ENCODE measurements at regions not wholly inside any gene's neighbourhood (a gene's known extent, or its start where the extent isn't known, plus 50 kb on each side); places are given as distances from the start of the nearest gene placed in this dataset.

GRCh38 chr9:105967248-105967647, 272.9 kb downstream of the TMEM38B start:
- TF ChIP-seq CTCF (IDR thresholded peaks at IDR 0.05; ENCODE audit: low read length) = no peak
- H3K4me3 ChIP-seq (ENCODE audit: low read length) = no peak overlapping the region

GRCh38 chr9:105967797-105968196, 273.5 kb downstream of the TMEM38B start:
- no peak for DNase-seq

More at GRCh38 chr9:105967248-105967647, 272.9 kb downstream of the TMEM38B start:
- Histone ChIP-seq H3K27ac (ENCODE audit: low read length) (no peak overlapping the region), H3K9me2 (replicated peaks; ENCODE audit: insufficient read depth, low read length) (no peaks in the 10 kb centered on the region), H3K9me3 (replicated peaks; ENCODE audit: insufficient read depth, low read length) (no peaks in the 10 kb centered on the region), H3K27me3 (replicated peaks; ENCODE audit: insufficient read depth, low read length) (no peaks in the 10 kb centered on the region), H3K36me3 (replicated peaks; ENCODE audit: insufficient read depth, low read length) (no peaks in the 10 kb centered on the region), H4K20me1 (ENCODE audit: insufficient read depth, low read length) (no peaks in the 10 kb centered on the region), H3K9ac (ENCODE audit: low read length) (no peak overlapping the region), H3K4me1 (ENCODE audit: low read length) (no peaks in the 10 kb centered on the region), H3K79me2 (ENCODE audit: low read length) (no peaks in the 10 kb centered on the region), H2AFZ (ENCODE audit: low read length) (no peak overlapping the region), H3F3A (ENCODE audit: insufficient read depth, low read length) (no peaks in the 10 kb centered on the region), H3K4me2 (ENCODE audit: low read depth, low read length) (no peak overlapping the region)
- DNase-seq = no peak

GRCh38 chr9:105968811-105969466, 274.6 kb downstream of the TMEM38B start:
- H3K36me3 ChIP-seq (replicated peaks; ENCODE audit: insufficient read depth, low read length) = no peaks in the 10 kb centered on the region
- H3K79me2 ChIP-seq (ENCODE audit: low read length) = no peaks in the 10 kb centered on the region
- H3K4me3 ChIP-seq (ENCODE audit: low read length) = no peak overlapping the region
- no peak overlapping the region for H2AFZ ChIP-seq (ENCODE audit: low read length)
- H3K9me3 ChIP-seq (replicated peaks; ENCODE audit: insufficient read depth, low read length) = no peaks in the 10 kb centered on the region
- TF ChIP-seq EZH2 (optimal IDR thresholded peaks at IDR 0.05; ENCODE audit: low read depth, low read length) = no peak
- no peak for TF ChIP-seq EZH2phosphoT487 (IDR thresholded peaks at IDR 0.05; ENCODE audit: low read length)
- no peak for TF ChIP-seq CTCF (IDR thresholded peaks at IDR 0.05; ENCODE audit: low read length)
- H3K27me3 ChIP-seq (replicated peaks; ENCODE audit: insufficient read depth, low read length) = no peaks in the 10 kb centered on the region
- no peak for DNase-seq
- H3K27ac ChIP-seq (ENCODE audit: low read length) = no peak overlapping the region
- H3K4me1 ChIP-seq (ENCODE audit: low read length) = no peaks in the 10 kb centered on the region
- no peaks in the 10 kb centered on the region for H3F3A ChIP-seq (ENCODE audit: insufficient read depth, low read length)
- H4K20me1 ChIP-seq (ENCODE audit: insufficient read depth, low read length) = no peaks in the 10 kb centered on the region
- no peak overlapping the region for H3K9ac ChIP-seq (ENCODE audit: low read length)
- no peaks in the 10 kb centered on the region for H3K9me2 ChIP-seq (replicated peaks; ENCODE audit: insufficient read depth, low read length)
- no peak overlapping the region for H3K4me2 ChIP-seq (ENCODE audit: low read depth, low read length)

More at GRCh38 chr9:105967797-105968196, 273.5 kb downstream of the TMEM38B start:
- no peaks in the 10 kb centered on the region for H3K27me3 ChIP-seq (replicated peaks; ENCODE audit: insufficient read depth, low read length)
- H3K4me2 ChIP-seq (ENCODE audit: low read depth, low read length) = no peak overlapping the region
- H2AFZ ChIP-seq (ENCODE audit: low read length) = no peak overlapping the region
- no peak overlapping the region for H3K27ac ChIP-seq (ENCODE audit: low read length)
- H3K36me3 ChIP-seq (replicated peaks; ENCODE audit: insufficient read depth, low read length) = no peaks in the 10 kb centered on the region
- H3K9me3 ChIP-seq (replicated peaks; ENCODE audit: insufficient read depth, low read length) = no peaks in the 10 kb centered on the region
- no peaks in the 10 kb centered on the region for H3K4me1 ChIP-seq (ENCODE audit: low read length)
- no peaks in the 10 kb centered on the region for H3K79me2 ChIP-seq (ENCODE audit: low read length)
- no peak for TF ChIP-seq CTCF (IDR thresholded peaks at IDR 0.05; ENCODE audit: low read length)
- TF ChIP-seq EZH2phosphoT487 (IDR thresholded peaks at IDR 0.05; ENCODE audit: low read length) = no peak
- TF ChIP-seq EZH2 (optimal IDR thresholded peaks at IDR 0.05; ENCODE audit: low read depth, low read length) = no peak
- no peaks in the 10 kb centered on the region for H3K9me2 ChIP-seq (replicated peaks; ENCODE audit: insufficient read depth, low read length)
- no peak overlapping the region for H3K4me3 ChIP-seq (ENCODE audit: low read length)
- no peaks in the 10 kb centered on the region for H3F3A ChIP-seq (ENCODE audit: insufficient read depth, low read length)
- no peaks in the 10 kb centered on the region for H4K20me1 ChIP-seq (ENCODE audit: insufficient read depth, low read length)
- no peak overlapping the region for H3K9ac ChIP-seq (ENCODE audit: low read length)

Measured in MM.1S (cell line).